Stimulated activated memory B cell treated with anti-CD40 and anti-IgM and Interleukin-4, amounts not matched to agents 10 μg/mL and 1 μg/mL and 100 μg/mL, for 72 hours (primary cell): ENCODE measurements at regions not wholly inside any gene's neighbourhood (a gene's known extent, or its start where the extent isn't known, plus 50 kb on each side); places are given as distances from the start of the nearest gene placed in this dataset.

ENCODE experiments used
- ATAC-seq: fragments of 150-1000 bp; cut with Tn5 transposase; 2 replicates; pipeline ENCODE4 v1.10.0; 2021
- H3K27ac Mint-ChIP-seq: one replicate; pipeline ENCODE4 v1.8.0; 2022; ENCODE audit warnings: mild to moderate bottlenecking, mixed read lengths
- H3K27me3 Mint-ChIP-seq: one replicate; pipeline ENCODE4 v1.8.0; 2022; ENCODE audit warnings: mixed read lengths
- H3K36me3 Mint-ChIP-seq: one replicate; pipeline ENCODE4 v1.8.0; 2022; ENCODE audit warnings: mixed read lengths
- H3K4me1 Mint-ChIP-seq: one replicate; pipeline ENCODE4 v1.8.0; 2022; ENCODE audit warnings: mixed read lengths
- H3K4me3 Mint-ChIP-seq: one replicate; pipeline ENCODE4 v1.8.0; 2022; ENCODE audit warnings: mild to moderate bottlenecking, moderate library complexity, mixed read lengths
- H3K9me3 Mint-ChIP-seq: one replicate; pipeline ENCODE4 v1.8.0; 2022; ENCODE audit warnings: mixed read lengths

- no peak overlapping the region for H3K27ac Mint-ChIP-seq
- H3K4me3 Mint-ChIP-seq: no peak overlapping the region
These were observed 328.8 kb upstream of the SLC14A2 start for GRCh38 chr18:45286431-45286830.

GRCh38 chr18:45287531-45287930 is 327.7 kb upstream of the SLC14A2 start:
- H3K36me3 Mint-ChIP-seq: no peaks in the 10 kb centered on the region
- H3K27ac Mint-ChIP-seq: no peak overlapping the region
- H3K9me3 Mint-ChIP-seq: no peaks in the 10 kb centered on the region
- H3K4me3 Mint-ChIP-seq: no peak overlapping the region
- ATAC-seq: no peak
- H3K4me1 Mint-ChIP-seq: peaks cover 7% of the 10 kb centered on the region
- peaks cover 39% of the 10 kb centered on the region for H3K27me3 Mint-ChIP-seq

More at GRCh38 chr18:45286431-45286830, 328.8 kb upstream of the SLC14A2 start:
- H3K36me3 Mint-ChIP-seq: no peaks in the 10 kb centered on the region
- ATAC-seq: no peak
- peaks cover 7% of the 10 kb centered on the region for H3K4me1 Mint-ChIP-seq
- peaks cover 32% of the 10 kb centered on the region for H3K27me3 Mint-ChIP-seq
- H3K9me3 Mint-ChIP-seq: no peaks in the 10 kb centered on the region

GRCh38 chr18:45290364-45290763 is 324.9 kb upstream of the SLC14A2 start:
- no peak overlapping the region for H3K27ac Mint-ChIP-seq
- H3K27me3 Mint-ChIP-seq: peaks cover 39% of the 10 kb centered on the region
- no peaks in the 10 kb centered on the region for H3K9me3 Mint-ChIP-seq
- no peaks in the 10 kb centered on the region for H3K36me3 Mint-ChIP-seq
- no peak overlapping the region for H3K4me3 Mint-ChIP-seq
- ATAC-seq: no peak
- H3K4me1 Mint-ChIP-seq: peaks cover 7% of the 10 kb centered on the region

- Mint-ChIP-seq H3K4me3 (no peak overlapping the region), H3K4me1 (no peaks in the 10 kb centered on the region), H3K27me3 (peaks cover 39% of the 10 kb centered on the region), H3K36me3 (no peaks in the 10 kb centered on the region), H3K27ac (no peak overlapping the region), H3K9me3 (no peaks in the 10 kb centered on the region)
- ATAC-seq: no peak
These were observed 323.4 kb upstream of the SLC14A2 start for GRCh38 chr18:45291621-45292615.

GRCh38 chr18:45295388-45295787 is 319.9 kb upstream of the SLC14A2 start:
- peaks cover 13% of the 10 kb centered on the region for H3K27me3 Mint-ChIP-seq
- no peak overlapping the region for H3K27ac Mint-ChIP-seq
- H3K9me3 Mint-ChIP-seq: no peaks in the 10 kb centered on the region
- no peak for ATAC-seq
- no peaks in the 10 kb centered on the region for H3K36me3 Mint-ChIP-seq
- no peaks in the 10 kb centered on the region for H3K4me1 Mint-ChIP-seq
- no peak overlapping the region for H3K4me3 Mint-ChIP-seq

GRCh38 chr18:45298986-45299385 is 316.3 kb upstream of the SLC14A2 start:
- Mint-ChIP-seq H3K4me1 (no peaks in the 10 kb centered on the region), H3K27me3 (no peaks in the 10 kb centered on the region), H3K27ac (no peak overlapping the region), H3K4me3 (no peak overlapping the region), H3K9me3 (no peaks in the 10 kb centered on the region), H3K36me3 (no peaks in the 10 kb centered on the region)
- ATAC-seq: no peak

- Mint-ChIP-seq H3K36me3 (no peaks in the 10 kb centered on the region), H3K9me3 (no peaks in the 10 kb centered on the region), H3K27me3 (no peaks in the 10 kb centered on the region), H3K4me1 (no peaks in the 10 kb centered on the region), H3K4me3 (no peak overlapping the region), H3K27ac (no peak overlapping the region)
- no peak for ATAC-seq
These were observed 312.2 kb upstream of the SLC14A2 start for GRCh38 chr18:45303026-45303425.

GRCh38 chr18:45304558-45304957 is 310.7 kb upstream of the SLC14A2 start:
- H3K9me3 Mint-ChIP-seq: no peaks in the 10 kb centered on the region

GRCh38 chr18:45312555-45313126 is 302.6 kb upstream of the SLC14A2 start:
- Mint-ChIP-seq H3K9me3 (no peaks in the 10 kb centered on the region), H3K27me3 (peaks cover 11% of the 10 kb centered on the region), H3K36me3 (no peaks in the 10 kb centered on the region), H3K4me1 (no peaks in the 10 kb centered on the region), H3K4me3 (no peak overlapping the region), H3K27ac (no peak overlapping the region)
- no peak for ATAC-seq

More at GRCh38 chr18:45304558-45304957, 310.7 kb upstream of the SLC14A2 start:
- no peak overlapping the region for H3K27ac Mint-ChIP-seq
- H3K4me1 Mint-ChIP-seq: no peaks in the 10 kb centered on the region
- no peak for ATAC-seq
- H3K36me3 Mint-ChIP-seq: no peaks in the 10 kb centered on the region
- H3K4me3 Mint-ChIP-seq: no peak overlapping the region
- peaks cover 11% of the 10 kb centered on the region for H3K27me3 Mint-ChIP-seq

GRCh38 chr18:45316127-45316526 is 299.1 kb upstream of the SLC14A2 start:
- no peak for ATAC-seq
- Mint-ChIP-seq H3K4me3 (no peak overlapping the region), H3K36me3 (no peaks in the 10 kb centered on the region), H3K9me3 (no peaks in the 10 kb centered on the region), H3K27me3 (no peaks in the 10 kb centered on the region), H3K4me1 (no peaks in the 10 kb centered on the region), H3K27ac (no peak overlapping the region)

- Mint-ChIP-seq H3K4me3 (no peak overlapping the region), H3K4me1 (no peaks in the 10 kb centered on the region), H3K27me3 (peaks cover 7% of the 10 kb centered on the region), H3K9me3 (no peaks in the 10 kb centered on the region), H3K36me3 (no peaks in the 10 kb centered on the region), H3K27ac (no peak overlapping the region)
- ATAC-seq: no peak
These were observed 297.2 kb upstream of the SLC14A2 start for GRCh38 chr18:45317948-45318640.

- Mint-ChIP-seq H3K36me3 (no peaks in the 10 kb centered on the region), H3K4me1 (no peaks in the 10 kb centered on the region), H3K27ac (no peak overlapping the region), H3K9me3 (no peaks in the 10 kb centered on the region), H3K4me3 (no peak overlapping the region), H3K27me3 (peaks cover 8% of the 10 kb centered on the region)
- ATAC-seq: no peak
These were observed 294.6 kb upstream of the SLC14A2 start for GRCh38 chr18:45320724-45321123.

- H3K4me1 Mint-ChIP-seq: no peaks in the 10 kb centered on the region
- H3K27ac Mint-ChIP-seq: no peak overlapping the region
- H3K4me3 Mint-ChIP-seq: no peak overlapping the region
- ATAC-seq: no peak
- peaks cover 16% of the 10 kb centered on the region for H3K27me3 Mint-ChIP-seq
- no peaks in the 10 kb centered on the region for H3K36me3 Mint-ChIP-seq
- no peaks in the 10 kb centered on the region for H3K9me3 Mint-ChIP-seq
These were observed 293.8 kb upstream of the SLC14A2 start for GRCh38 chr18:45321520-45321919.

- no peaks in the 10 kb centered on the region for H3K4me1 Mint-ChIP-seq
- no peaks in the 10 kb centered on the region for H3K9me3 Mint-ChIP-seq
- no peaks in the 10 kb centered on the region for H3K36me3 Mint-ChIP-seq
- H3K27ac Mint-ChIP-seq: no peak overlapping the region
- peaks cover 20% of the 10 kb centered on the region for H3K27me3 Mint-ChIP-seq
- no peak overlapping the region for H3K4me3 Mint-ChIP-seq
- no peak for ATAC-seq
These were observed 292.9 kb upstream of the SLC14A2 start for GRCh38 chr18:45322343-45322742.

- Mint-ChIP-seq H3K4me1 (no peaks in the 10 kb centered on the region), H3K9me3 (no peaks in the 10 kb centered on the region), H3K4me3 (no peak overlapping the region), H3K27ac (no peak overlapping the region), H3K27me3 (peaks cover 36% of the 10 kb centered on the region), H3K36me3 (no peaks in the 10 kb centered on the region)
- ATAC-seq: no peak
These were observed 291.2 kb upstream of the SLC14A2 start for GRCh38 chr18:45324101-45324494.
